ENCODE measurements at regions not wholly inside any gene's neighbourhood (a gene's known extent, or its start where the extent isn't known, plus 50 kb on each side); places are given as distances from the start of the nearest gene placed in this dataset.

GRCh38 chr4:44845993-44846392, 119.6 kb upstream of the GNPDA2 start:
- H3K27ac ChIP-seq, result no peak overlapping the region
- no peak for TF ChIP-seq CTCF (IDR thresholded peaks at IDR 0.05)
- no peak for TF ChIP-seq EP300 (IDR thresholded peaks at IDR 0.05)
- no peak for TF ChIP-seq POLR2A (IDR thresholded peaks at IDR 0.05)
- no peaks in the 10 kb centered on the region for H3K36me3 ChIP-seq
- no peaks in the 10 kb centered on the region for H3K9me3 ChIP-seq
- no peak overlapping the region for H3K4me3 ChIP-seq
- 36 to 38% (median 37%) methylated on average over 4 of the region's 4 CpGs for WGBS, 3 donors
- H3K27me3 ChIP-seq, result no peaks in the 10 kb centered on the region
- DNase-seq, result no peak
- intact Hi-C loops (cut with DNase I), result no loop called here
- no peaks in the 10 kb centered on the region for H3K4me1 ChIP-seq (ENCODE audit: insufficient read depth)

- no peak for DNase-seq
- WGBS, 3 donors, result 13 to 17% (median 14%) methylated on average over 1 of the region's 1 CpG
- TF ChIP-seq POLR2A (IDR thresholded peaks at IDR 0.05) (no peak), CTCF (IDR thresholded peaks at IDR 0.05) (no peak), EP300 (IDR thresholded peaks at IDR 0.05) (no peak)
- no peak overlapping the region for H3K4me3 ChIP-seq
- no peaks in the 10 kb centered on the region for H3K27me3 ChIP-seq
- intact Hi-C loops (cut with DNase I), result no loop called here
- H3K9me3 ChIP-seq, result no peaks in the 10 kb centered on the region
- H3K36me3 ChIP-seq, result no peaks in the 10 kb centered on the region
- H3K4me1 ChIP-seq (ENCODE audit: insufficient read depth), result no peaks in the 10 kb centered on the region
- no peak overlapping the region for H3K27ac ChIP-seq
Observed at GRCh38 chr4:44845309-44845708, 119.0 kb upstream of the GNPDA2 start.

GRCh38 chr4:44842531-44842930, 116.2 kb upstream of the GNPDA2 start:
- WGBS, 3 donors, result 55 to 59% (median 55%) methylated on average over 4 of the region's 4 CpGs
- TF ChIP-seq POLR2A (IDR thresholded peaks at IDR 0.05) (no peak), CTCF (IDR thresholded peaks at IDR 0.05) (no peak), EP300 (IDR thresholded peaks at IDR 0.05) (no peak)
- Histone ChIP-seq H3K4me3 (no peak overlapping the region), H3K36me3 (no peaks in the 10 kb centered on the region), H3K9me3 (no peaks in the 10 kb centered on the region), H3K27ac (no peak overlapping the region), H3K27me3 (no peaks in the 10 kb centered on the region), H3K4me1 (ENCODE audit: insufficient read depth) (no peaks in the 10 kb centered on the region)
- intact Hi-C loops (cut with DNase I), result no loop called here
- no peak for DNase-seq

GRCh38 chr4:44817930-44818329, 91.6 kb upstream of the GNPDA2 start:
- WGBS, 3 donors, result 5 to 11% (median 6%) methylated on average over 2 of the region's 2 CpGs
- no peak overlapping the region for H3K4me3 ChIP-seq
- H3K9me3 ChIP-seq, result no peaks in the 10 kb centered on the region
- no peaks in the 10 kb centered on the region for H3K4me1 ChIP-seq (ENCODE audit: insufficient read depth)
- no peak for TF ChIP-seq CTCF (IDR thresholded peaks at IDR 0.05)
- no peak for TF ChIP-seq EP300 (IDR thresholded peaks at IDR 0.05)
- TF ChIP-seq POLR2A (IDR thresholded peaks at IDR 0.05), result no peak
- H3K27me3 ChIP-seq, result no peaks in the 10 kb centered on the region
- no peaks in the 10 kb centered on the region for H3K36me3 ChIP-seq
- intact Hi-C loops (cut with DNase I), result no loop called here
- no peak for DNase-seq
- H3K27ac ChIP-seq, result no peak overlapping the region

- DNase-seq, result no peak
- 37 to 56% (median 38%) methylated on average over 2 of the region's 2 CpGs for WGBS, 3 donors
- intact Hi-C loops (cut with DNase I), result no loop called here
- Histone ChIP-seq H3K36me3 (no peaks in the 10 kb centered on the region), H3K4me1 (ENCODE audit: insufficient read depth) (no peaks in the 10 kb centered on the region), H3K9me3 (no peaks in the 10 kb centered on the region), H3K27me3 (no peaks in the 10 kb centered on the region), H3K4me3 (no peak overlapping the region), H3K27ac (no peak overlapping the region)
- TF ChIP-seq CTCF (IDR thresholded peaks at IDR 0.05) (no peak), POLR2A (IDR thresholded peaks at IDR 0.05) (no peak), EP300 (IDR thresholded peaks at IDR 0.05) (no peak)
Observed at GRCh38 chr4:44806071-44806470, 79.7 kb upstream of the GNPDA2 start.
